Adrenal gland (tissue), 9 donors: ENCODE measurements at regions not wholly inside any gene's neighbourhood (a gene's known extent, or its start where the extent isn't known, plus 50 kb on each side); places are given as distances from the start of the nearest gene placed in this dataset.

ENCODE experiments used
- DNase-seq, 7 donors: peaks; one replicate each; pipeline ENCODE4 v3.0.0-alpha.2; 2019 to 2020
- H3K27ac ChIP-seq, 5 donors: fragments of 200-600 bp; sonication (generic) in 4 of 5; 1 replicate in 3 of 5; 2 replicates in 2 of 5; pipeline versions ENCODE4 v1.5.1 to v1.8.0; 2016 to 2020; ENCODE audit warnings: mild to moderate bottlenecking in 1 of 5
- H3K27me3 ChIP-seq: fragments of 200-600 bp; 2 replicates; pipeline ENCODE4 v1.8.0; 2021
- H3K36me3 ChIP-seq, 2 donors: fragments of 200-600 bp; replicated peaks in 1 of 2; 1 replicate in 1 of 2; 2 replicates in 1 of 2; pipeline versions ENCODE4 v1.5.1 to v1.8.0; 2018 to 2022
- H3K4me1 ChIP-seq, 2 donors: fragments of 200-600 bp; replicated peaks in 1 of 2; 1 replicate in 1 of 2; 2 replicates in 1 of 2; pipeline versions ENCODE4 v1.5.1 to v1.8.0; 2018 to 2021
- H3K4me3 ChIP-seq, 4 donors: fragments of 200-600 bp; sonication (generic) in 3 of 4; one replicate each; pipeline ENCODE4 v1.5.1; 2016 to 2018
- H3K9me3 ChIP-seq, 3 donors: fragments of 200-600 bp; sonication (generic) in 1 of 3; replicated peaks in 1 of 3; 1 replicate in 2 of 3; 2 replicates in 1 of 3; pipeline versions ENCODE4 v1.5.1 to v1.8.0; 2016 to 2021
- CTCF ChIP-seq, 6 experiments: fragments of 450-650 bp in 4 of 6; fragments of 200-600 bp in 2 of 6; sonication (generic) in 1 of 6; IDR thresholded peaks; 1 replicate in 5 of 6; 2 replicates in 1 of 6; pipeline versions ENCODE4 v1.5.1 to v1.8.0; 2016 to 2021; ENCODE audit warnings: antibody characterized with exemption in 6 of 6, mild to moderate bottlenecking in 2 of 6, moderate library complexity in 1 of 6
- POLR2A ChIP-seq, 2 donors: fragments of 450-650 bp; IDR thresholded peaks; one replicate each; pipeline ENCODE4 v1.6.1; 2017; ENCODE audit warnings: antibody characterized with exemption in 2 of 2, mild to moderate bottlenecking in 2 of 2, moderate library complexity in 1 of 2
- WGBS, 4 donors: extraction: QIAGEN DNeasy Blood & Tissue Kit in 2 of 4; methylation state at CpG; one replicate each; pipeline versions ENCODE4 v1.1.5 to v1.1.7; 2013 to 2017; 5-methylcytosine and 5-hydroxymethylcytosine counted together
- intact Hi-C, 2 donors: fragments of 100-400 bp; cut with DNase I; formaldehyde crosslinking; loops; one replicate each; pipeline versions ENCODE4 v1.14.1 to v1.15.0; 2022 to 2023
- donor health status: healthy with polysubstance abuse.
- donor health status: Bipolar disorder and iron deficiency.
- donor health status: DM: yes; HTN: yes; CAD: no.
- donor health status: DM: no; HTN: no; CAD: no.
- donor health status: DM: no; HTN: no; CAD: no.

- TF ChIP-seq CTCF (IDR thresholded peaks at IDR 0.05) (no peak), POLR2A (IDR thresholded peaks at IDR 0.05) (no peak)
- WGBS, 4 donors = 38 to 51% (median 44%) methylated on average over 1 of the region's 1 CpG
- no peak overlapping the region for H3K4me3 ChIP-seq
- H3K36me3 ChIP-seq = no peaks in the 10 kb centered on the region
- H3K27me3 ChIP-seq = no peaks in the 10 kb centered on the region
- H3K9me3 ChIP-seq = no peaks in the 10 kb centered on the region
- no peaks in the 10 kb centered on the region for H3K4me1 ChIP-seq
- no peak overlapping the region for H3K27ac ChIP-seq
- peak in 1 of 7 donors; percentile 13 for DNase-seq
- intact Hi-C loops = no loop called here
These were observed 541.8 kb upstream of the SMIM31 start for GRCh38 chr4:164212134-164212533.

GRCh38 chr4:164212714-164213113 lies 541.2 kb upstream of the SMIM31 start:
- H3K9me3 ChIP-seq = no peaks in the 10 kb centered on the region
- intact Hi-C loops = no loop called here
- H3K27ac ChIP-seq = no peak overlapping the region
- DNase-seq = no peak
- TF ChIP-seq POLR2A (IDR thresholded peaks at IDR 0.05) (no peak), CTCF (IDR thresholded peaks at IDR 0.05) (no peak)
- H3K36me3 ChIP-seq = no peaks in the 10 kb centered on the region
- no peak overlapping the region for H3K4me3 ChIP-seq
- H3K27me3 ChIP-seq = no peaks in the 10 kb centered on the region
- 56 to 66% (median 57%) methylated on average over 2 of the region's 2 CpGs for WGBS, 4 donors
- no peaks in the 10 kb centered on the region for H3K4me1 ChIP-seq

GRCh38 chr4:164215113-164215741 lies 538.7 kb upstream of the SMIM31 start:
- H3K9me3 ChIP-seq = no peaks in the 10 kb centered on the region
- intact Hi-C loops = no loop called here
- no peaks in the 10 kb centered on the region for H3K27me3 ChIP-seq
- DNase-seq = no peak
- no peaks in the 10 kb centered on the region for H3K4me1 ChIP-seq
- H3K4me3 ChIP-seq = no peak overlapping the region
- no peak overlapping the region for H3K27ac ChIP-seq
- H3K36me3 ChIP-seq = no peaks in the 10 kb centered on the region
- 81 to 83% (median 83%) methylated on average over 13 of the region's 13 CpGs for WGBS, 4 donors
- TF ChIP-seq POLR2A (IDR thresholded peaks at IDR 0.05) (no peak), CTCF (IDR thresholded peaks at IDR 0.05) (no peak)

GRCh38 chr4:164221631-164222030 lies 532.3 kb upstream of the SMIM31 start:
- H3K27me3 ChIP-seq = no peaks in the 10 kb centered on the region
- no peaks in the 10 kb centered on the region for H3K4me1 ChIP-seq
- TF ChIP-seq CTCF (IDR thresholded peaks at IDR 0.05) (no peak), POLR2A (IDR thresholded peaks at IDR 0.05) (no peak)
- DNase-seq = no peak
- no peaks in the 10 kb centered on the region for H3K9me3 ChIP-seq
- no peaks in the 10 kb centered on the region for H3K36me3 ChIP-seq
- no peak overlapping the region for H3K27ac ChIP-seq
- intact Hi-C loops = no loop called here
- 44 to 68% (median 63%) methylated on average over 1 of the region's 1 CpG for WGBS, 4 donors
- H3K4me3 ChIP-seq = no peak overlapping the region
